Activated T-cell treated with anti-CD3 and anti-CD28 coated beads for 48 hours (primary cell): ENCODE measurements at regions not wholly inside any gene's neighbourhood (a gene's known extent, or its start where the extent isn't known, plus 50 kb on each side); places are given as distances from the start of the nearest gene placed in this dataset.

ENCODE experiments used
- DNase-seq: peaks from one replicate; pipeline ENCODE4 v3.0.0-alpha.2; 2020; ENCODE audit warnings: low read depth

- no peak for DNase-seq
Observed at GRCh38 chr13:34002924-34003323, 185.0 kb downstream of the RFC3 start.

GRCh38 chr13:34003656-34004055, 185.7 kb downstream of the RFC3 start:
- DNase-seq, result no peak

GRCh38 chr13:34004676-34005075, 186.7 kb downstream of the RFC3 start:
- DNase-seq, result no peak

GRCh38 chr13:34006011-34006410, 188.1 kb downstream of the RFC3 start:
- no peak for DNase-seq

- DNase-seq, result no peak
Observed at GRCh38 chr13:34011552-34012085, 193.7 kb downstream of the RFC3 start.

GRCh38 chr13:34012382-34012781, 194.4 kb downstream of the RFC3 start:
- DNase-seq, result no peak

GRCh38 chr13:34013061-34013460, 195.1 kb downstream of the RFC3 start:
- DNase-seq, result no peak

- DNase-seq, result no peak
Observed at GRCh38 chr13:34017231-34017630, 199.3 kb downstream of the RFC3 start.

GRCh38 chr13:34019870-34020269, 201.9 kb downstream of the RFC3 start:
- DNase-seq, result no peak

- DNase-seq, result no peak
Observed at GRCh38 chr13:34020388-34020787, 202.4 kb downstream of the RFC3 start.

- DNase-seq, result no peak
Observed at GRCh38 chr13:34021619-34022018, 203.7 kb downstream of the RFC3 start.

GRCh38 chr13:34025746-34026145, 207.8 kb downstream of the RFC3 start:
- no peak for DNase-seq

- no peak for DNase-seq
Observed at GRCh38 chr13:34026308-34026707, 208.4 kb downstream of the RFC3 start.

GRCh38 chr13:34028496-34029442, 210.8 kb downstream of the RFC3 start:
- no peak for DNase-seq

- no peak for DNase-seq
Observed at GRCh38 chr13:34030782-34031181, 212.8 kb downstream of the RFC3 start.

GRCh38 chr13:34031610-34032009, 213.7 kb downstream of the RFC3 start:
- no peak for DNase-seq

- DNase-seq, result no peak
Observed at GRCh38 chr13:34034411-34034810, 216.5 kb downstream of the RFC3 start.

- DNase-seq, result no peak
Observed at GRCh38 chr13:34035178-34035577, 217.2 kb downstream of the RFC3 start.

- no peak for DNase-seq
Observed at GRCh38 chr13:34035676-34036325, 217.9 kb downstream of the RFC3 start.

- DNase-seq, result no peak
Observed at GRCh38 chr13:34037636-34038540, 219.9 kb downstream of the RFC3 start.

GRCh38 chr13:34038541-34039068, 220.7 kb downstream of the RFC3 start:
- no peak for DNase-seq

GRCh38 chr13:34039678-34040077, 221.7 kb downstream of the RFC3 start:
- DNase-seq, result no peak
